Activated T-cell treated with anti-CD3 and anti-CD28 coated beads, Interleukin-2, amount 50 U/mL, for 4 hours (primary cell): ENCODE measurements at regions not wholly inside any gene's neighbourhood (a gene's known extent, or its start where the extent isn't known, plus 50 kb on each side); places are given as distances from the start of the nearest gene placed in this dataset.
"Not testable (repeated sequence)": the region's sequence is repeated elsewhere in the genome, so short reads cannot be mapped to it uniquely, and the experiment has no call there.

Experiments
- ATAC-seq, 2 donors: fragments of 200-7000 bp; cut with Tn5 transposase; one replicate each; pipeline ENCODE4 v1.10.0; 2021
- DNase-seq: peaks from one replicate; pipeline ENCODE4 v3.0.0-alpha.2; 2020
- H3K27me3 Mint-ChIP-seq: one replicate; pipeline ENCODE4 v1.8.0; 2021; ENCODE audit warnings: low read depth, mixed read lengths
- H3K36me3 Mint-ChIP-seq: one replicate; pipeline ENCODE4 v1.8.0; 2022; ENCODE audit warnings: mixed read lengths; ENCODE audit not compliant: insufficient read depth
- H3K4me1 Mint-ChIP-seq: one replicate; pipeline ENCODE4 v1.8.0; 2021; ENCODE audit warnings: low read depth, mixed read lengths
- H3K4me3 Mint-ChIP-seq: one replicate; pipeline ENCODE4 v1.8.0; 2021; ENCODE audit warnings: mild to moderate bottlenecking, moderate library complexity, mixed read lengths
- H3K9me3 Mint-ChIP-seq: one replicate; pipeline ENCODE4 v1.8.0; 2021; ENCODE audit warnings: mixed read lengths

DNA sequence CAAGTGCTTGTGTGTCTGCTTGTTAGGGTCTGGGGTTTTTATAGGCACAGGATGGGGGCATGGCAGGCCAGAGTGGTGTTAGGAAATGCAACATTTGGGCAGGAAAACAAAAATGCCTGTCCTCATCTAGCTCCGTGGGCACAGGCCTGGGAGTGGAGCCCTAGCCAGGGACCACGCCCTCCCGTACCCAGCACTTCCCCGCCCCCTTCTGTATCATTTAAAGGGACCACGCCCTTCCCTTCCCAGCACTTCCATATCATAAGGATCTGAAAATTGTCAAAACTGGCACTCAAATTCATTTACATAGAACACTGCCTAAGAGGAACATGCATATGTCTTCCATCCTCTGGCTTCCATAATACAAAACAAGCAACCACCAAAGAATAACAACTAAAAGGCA is 185.8 kb downstream of the B3GLCT start:
- no peaks in the 10 kb centered on the region for H3K36me3 Mint-ChIP-seq

DNA sequence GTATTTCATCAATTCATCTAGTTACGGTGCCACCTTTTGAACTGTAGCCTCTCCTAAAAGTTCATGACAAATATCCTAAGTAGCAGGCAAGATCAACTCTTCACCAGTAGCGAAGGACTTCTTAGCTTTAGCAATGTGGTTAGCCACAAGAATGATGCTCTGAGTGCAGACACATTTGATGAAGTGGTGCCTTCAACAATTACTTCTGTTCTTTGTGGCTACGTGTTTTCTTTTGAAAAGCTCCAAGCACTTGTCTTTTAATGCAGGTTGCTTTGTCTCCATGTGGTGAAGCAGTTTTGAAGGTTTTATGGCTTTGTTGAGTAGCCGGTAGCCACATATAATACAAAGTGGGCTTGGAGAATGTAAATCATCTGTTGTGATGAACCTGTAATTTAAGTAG is 194.7 kb downstream of the B3GLCT start:
- Mint-ChIP-seq H3K4me1 (no peaks in the 10 kb centered on the region), H3K4me3 (no peak overlapping the region), H3K36me3 (no peaks in the 10 kb centered on the region), H3K27me3 (peaks cover 2% of the 10 kb centered on the region), H3K9me3 (peaks cover 11% of the 10 kb centered on the region)
- DNase-seq (no peak), ATAC-seq (no peak)

More for the DNA sequence above, 185.8 kb downstream of the B3GLCT start:
- Mint-ChIP-seq H3K27me3 (peaks cover 2% of the 10 kb centered on the region), H3K4me3 (no peak overlapping the region), H3K9me3 (no peaks in the 10 kb centered on the region), H3K4me1 (no peaks in the 10 kb centered on the region)
- ATAC-seq (no peak), DNase-seq (no peak)

DNA sequence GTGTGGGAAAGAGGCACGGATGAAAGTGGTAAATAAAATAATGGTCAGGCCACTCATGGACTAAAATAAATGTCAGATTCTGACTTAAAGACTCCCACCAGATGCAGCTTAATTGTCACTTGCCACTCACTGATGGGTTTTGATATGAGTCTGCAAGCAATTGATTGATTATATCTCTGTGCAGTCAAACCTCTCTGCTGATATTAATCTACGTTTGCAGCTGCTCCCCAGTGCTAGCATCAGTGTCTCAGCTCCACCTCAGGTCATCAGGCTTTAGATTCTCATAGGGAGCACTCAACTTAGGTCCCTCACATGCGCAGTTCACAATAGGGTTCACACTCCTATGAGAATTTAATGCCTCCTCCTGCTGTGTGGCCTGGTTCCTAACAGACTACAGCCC is 195.3 kb downstream of the B3GLCT start:
- Mint-ChIP-seq H3K27me3 (peaks cover 2% of the 10 kb centered on the region), H3K4me1 (no peaks in the 10 kb centered on the region)
- ATAC-seq = no peak

DNA sequence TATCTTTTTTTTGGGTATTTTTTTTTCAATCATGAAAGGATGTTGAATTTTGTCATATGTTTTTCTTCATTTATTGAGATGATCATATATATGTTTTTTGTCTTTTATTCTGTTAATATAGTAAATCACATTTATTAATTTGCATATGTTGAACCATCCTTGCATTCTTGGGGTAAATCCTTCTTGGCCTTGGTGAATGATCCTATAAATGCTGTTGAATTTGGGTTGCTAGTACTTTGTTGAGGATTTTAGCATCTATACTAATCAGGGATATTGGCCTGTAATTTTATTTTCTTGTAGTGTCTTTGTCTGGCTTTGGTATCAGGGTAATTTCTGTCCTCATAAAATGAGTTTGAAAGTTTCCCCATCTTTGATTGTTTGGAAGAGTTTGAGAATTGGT is 199.9 kb downstream of the B3GLCT start:
- Mint-ChIP-seq H3K36me3 (no peaks in the 10 kb centered on the region), H3K9me3 (peaks cover 26% of the 10 kb centered on the region), H3K4me3 (no peak overlapping the region), H3K4me1 (no peaks in the 10 kb centered on the region), H3K27me3 (no peaks in the 10 kb centered on the region)
- DNase-seq (no peak), ATAC-seq (no peak)

More for the DNA sequence above, 195.3 kb downstream of the B3GLCT start:
- no peak overlapping the region for H3K4me3 Mint-ChIP-seq
- no peak for DNase-seq
- peaks cover 17% of the 10 kb centered on the region for H3K9me3 Mint-ChIP-seq
- no peaks in the 10 kb centered on the region for H3K36me3 Mint-ChIP-seq

DNA sequence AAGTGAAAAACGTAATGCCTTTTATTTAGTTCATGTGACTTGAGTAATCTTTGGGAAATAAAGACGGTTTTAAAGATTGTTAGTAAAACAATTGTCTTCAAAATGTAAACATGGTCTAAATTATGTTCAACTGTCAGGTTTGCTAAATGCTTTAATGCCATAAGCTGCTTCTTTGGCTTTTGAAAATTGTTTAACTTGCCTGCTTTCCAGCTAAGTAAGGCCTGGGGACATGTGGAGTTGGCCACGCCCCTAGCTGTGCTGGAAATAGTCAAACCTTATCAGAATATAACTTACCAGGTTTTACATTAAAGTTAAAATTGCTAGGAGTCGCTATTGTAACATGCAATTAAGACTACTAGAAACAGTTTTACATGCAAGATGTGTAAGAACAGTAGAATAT is 203.9 kb downstream of the B3GLCT start:
- H3K4me1 Mint-ChIP-seq, H3K4me3 Mint-ChIP-seq, ATAC-seq: not testable (repeated sequence)

DNA sequence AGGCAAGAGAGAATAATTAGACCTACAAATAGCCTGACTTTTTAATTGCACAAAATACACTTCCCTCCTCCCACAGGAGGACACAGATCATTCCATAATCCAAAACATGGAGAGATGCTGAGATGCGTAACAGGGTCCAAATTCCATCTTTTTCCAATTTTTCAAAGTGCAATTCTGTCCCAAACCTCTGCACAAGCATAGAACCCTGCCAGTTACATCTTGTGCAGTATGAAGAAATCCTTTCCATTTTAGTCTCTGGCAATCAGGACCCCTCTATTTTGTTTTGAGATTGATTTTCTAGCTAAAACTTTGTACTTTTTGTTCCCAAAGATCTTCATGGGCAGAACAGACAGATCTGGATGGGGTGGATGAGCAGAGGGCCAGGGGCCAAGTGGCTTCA is 209.2 kb downstream of the B3GLCT start:
- Mint-ChIP-seq H3K4me1 (no peaks in the 10 kb centered on the region), H3K9me3 (no peaks in the 10 kb centered on the region), H3K27me3 (no peaks in the 10 kb centered on the region), H3K36me3 (no peaks in the 10 kb centered on the region), H3K4me3 (no peak overlapping the region)
- ATAC-seq (no peak), DNase-seq (no peak)

More for the DNA sequence above, 203.9 kb downstream of the B3GLCT start:
- H3K36me3 Mint-ChIP-seq, DNase-seq, H3K27me3 Mint-ChIP-seq: not testable (repeated sequence)
- H3K9me3 Mint-ChIP-seq = peaks cover 23% of the 10 kb centered on the region

DNA sequence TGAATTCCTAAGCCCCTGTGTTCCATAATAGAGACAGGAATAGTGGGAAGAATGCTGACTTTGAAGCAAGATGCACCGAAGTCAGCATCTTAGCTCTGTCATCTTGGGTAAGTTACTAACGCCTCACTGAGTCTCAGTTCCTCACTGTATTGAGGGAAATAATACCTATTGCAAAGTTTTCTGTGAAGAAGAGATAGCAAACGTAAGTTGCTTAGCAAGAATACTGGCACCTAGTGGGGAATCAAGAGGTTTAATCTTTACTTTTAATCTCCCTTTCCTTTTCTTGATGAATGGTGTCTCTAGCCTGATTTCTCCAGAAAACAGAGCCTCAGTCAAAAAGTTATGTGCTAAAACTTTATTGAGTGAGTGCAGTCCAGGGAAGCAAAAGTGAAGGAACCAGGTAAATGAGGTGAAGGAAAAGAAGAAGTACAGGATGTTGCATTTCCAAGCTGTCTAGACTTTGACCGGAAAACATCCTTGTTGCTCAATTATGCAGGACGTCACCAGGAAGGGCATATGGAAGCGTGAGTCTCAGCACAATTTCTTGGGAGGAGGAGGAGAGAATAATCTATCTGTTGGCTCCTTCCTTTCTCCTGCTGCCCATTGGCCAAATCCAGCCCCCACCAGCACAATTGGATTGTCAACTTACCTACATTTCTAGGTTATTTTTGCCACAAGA is 210.0 kb downstream of the B3GLCT start:
- DNase-seq (no peak), ATAC-seq (no peak)
- Mint-ChIP-seq H3K27me3 (no peaks in the 10 kb centered on the region), H3K4me1 (no peaks in the 10 kb centered on the region), H3K4me3 (no peak overlapping the region), H3K36me3 (no peaks in the 10 kb centered on the region), H3K9me3 (no peaks in the 10 kb centered on the region)

DNA sequence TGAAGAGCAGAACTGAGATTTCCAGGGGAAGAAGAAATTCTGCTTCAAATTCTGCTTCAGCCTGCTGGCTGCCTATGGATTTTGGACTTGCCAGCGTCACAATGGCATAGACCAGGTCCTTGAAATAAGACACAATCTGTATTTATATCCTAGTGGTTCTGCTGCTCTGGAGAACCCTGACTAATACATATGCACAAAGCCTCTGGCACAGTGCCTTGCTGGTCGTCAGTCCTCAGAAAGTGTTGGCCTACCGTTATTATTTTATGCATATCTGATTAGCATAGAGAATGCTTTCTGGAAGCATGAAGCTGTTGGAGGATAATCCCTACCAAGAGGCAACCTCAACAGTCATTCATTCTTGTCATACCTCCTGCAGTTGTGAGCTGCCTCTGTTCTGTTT is 213.7 kb downstream of the B3GLCT start:
- Mint-ChIP-seq H3K36me3 (no peaks in the 10 kb centered on the region), H3K4me1 (no peaks in the 10 kb centered on the region), H3K27me3 (no peaks in the 10 kb centered on the region), H3K4me3 (no peak overlapping the region), H3K9me3 (no peaks in the 10 kb centered on the region)
- DNase-seq (no peak), ATAC-seq (no peak)

DNA sequence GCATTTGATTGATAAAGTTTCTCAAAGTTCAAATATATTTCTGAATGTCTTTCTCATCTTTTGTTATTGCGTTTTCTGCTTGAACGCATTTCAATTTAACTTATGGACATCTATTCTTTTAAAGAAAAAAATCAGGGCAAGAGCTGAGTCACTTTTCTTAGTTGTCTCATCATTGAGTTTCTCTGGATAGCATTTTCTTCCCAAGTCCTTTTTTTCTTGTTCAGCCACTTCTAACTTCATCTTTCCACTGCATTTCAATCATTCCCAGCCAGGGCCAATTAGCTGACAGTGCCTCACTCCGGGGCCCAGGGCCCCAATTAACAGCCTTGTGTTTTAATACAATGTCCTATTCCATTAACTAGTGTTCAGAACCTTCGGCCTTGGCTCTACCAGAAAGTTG is 216.3 kb downstream of the B3GLCT start:
- no peak for DNase-seq
- Mint-ChIP-seq H3K36me3 (no peaks in the 10 kb centered on the region), H3K9me3 (no peaks in the 10 kb centered on the region), H3K4me3 (no peak overlapping the region), H3K4me1 (no peaks in the 10 kb centered on the region), H3K27me3 (peaks cover 8% of the 10 kb centered on the region)
- no peak for ATAC-seq

DNA sequence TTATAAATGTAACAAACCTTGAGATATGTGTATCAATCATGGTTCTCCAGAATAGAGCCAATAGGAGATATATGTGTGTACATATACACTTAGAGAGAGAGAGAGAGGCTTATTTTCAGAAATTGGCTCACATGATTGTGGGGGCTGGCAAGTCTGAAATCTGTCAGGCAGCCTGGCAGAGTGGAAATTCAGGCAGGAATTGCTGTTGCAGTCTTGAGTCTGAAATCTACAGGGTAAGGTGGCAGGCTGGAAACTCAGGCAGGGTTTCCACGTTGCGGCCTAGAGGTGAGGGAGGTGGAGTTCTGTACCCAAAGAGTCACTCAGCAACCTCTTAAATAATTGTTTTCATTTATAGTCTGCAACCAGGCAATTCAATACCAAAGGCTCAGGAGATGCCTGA is 218.4 kb downstream of the B3GLCT start:
- no peak for DNase-seq
- Mint-ChIP-seq H3K4me3 (no peak overlapping the region), H3K27me3 (peaks cover 17% of the 10 kb centered on the region), H3K36me3 (no peaks in the 10 kb centered on the region), H3K9me3 (no peaks in the 10 kb centered on the region), H3K4me1 (no peaks in the 10 kb centered on the region)
- ATAC-seq = no peak

DNA sequence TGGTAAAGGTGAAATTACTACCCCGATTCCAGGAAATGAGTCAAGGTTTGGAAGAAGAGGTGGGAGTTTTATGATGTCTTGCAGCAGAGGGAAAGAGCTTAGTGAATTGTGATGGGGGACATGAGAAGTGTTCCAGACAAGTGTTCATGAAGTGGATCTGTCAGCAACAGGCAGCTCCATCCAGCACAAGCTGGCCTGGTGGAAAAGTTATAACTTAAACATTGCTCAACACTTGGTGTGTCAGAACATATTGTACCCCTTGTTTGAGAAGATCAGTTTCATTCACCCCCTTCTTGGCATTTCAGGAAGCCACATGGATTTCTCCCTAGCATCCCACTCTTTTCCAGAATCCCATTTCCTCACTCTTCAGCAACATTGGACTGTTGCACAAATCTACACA is 222.0 kb downstream of the B3GLCT start:
- H3K4me3 Mint-ChIP-seq = no peak overlapping the region
- DNase-seq = no peak
- no peaks in the 10 kb centered on the region for H3K4me1 Mint-ChIP-seq
- H3K36me3 Mint-ChIP-seq = no peaks in the 10 kb centered on the region
- no peaks in the 10 kb centered on the region for H3K9me3 Mint-ChIP-seq
- ATAC-seq = no peak
- peaks cover 19% of the 10 kb centered on the region for H3K27me3 Mint-ChIP-seq

DNA sequence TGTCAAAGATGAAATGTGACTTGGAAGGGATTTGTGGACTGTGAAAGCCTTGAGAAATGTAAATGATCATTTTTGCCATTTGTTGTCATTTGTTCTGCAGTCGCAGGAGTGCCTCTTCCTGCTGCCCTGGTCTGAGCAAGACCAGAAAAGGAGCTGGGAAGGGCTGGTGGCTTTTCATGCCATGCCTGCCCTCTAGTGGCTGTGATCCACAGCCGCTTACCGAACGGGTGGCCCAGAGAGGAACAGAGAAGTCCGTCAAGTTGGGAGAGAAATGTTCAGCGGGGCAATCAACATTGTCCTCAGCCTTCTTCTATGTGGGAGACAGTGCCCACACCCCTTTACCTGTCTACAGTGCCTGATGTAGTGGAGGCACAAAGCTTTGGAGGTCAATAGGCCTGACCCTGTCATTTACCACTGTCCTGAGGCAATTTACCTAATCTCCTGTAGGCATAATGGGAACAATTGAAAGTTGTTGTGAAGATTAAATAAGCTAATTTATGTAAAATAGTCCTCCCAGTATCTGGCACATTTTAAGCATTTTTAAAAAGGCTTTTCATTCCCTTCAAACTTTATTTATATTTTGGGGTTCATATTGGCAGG is 224.5 kb downstream of the B3GLCT start:
- peak; percentile 16 for DNase-seq
- Mint-ChIP-seq H3K27me3 (peaks cover 15% of the 10 kb centered on the region), H3K9me3 (no peaks in the 10 kb centered on the region), H3K4me3 (no peak overlapping the region), H3K4me1 (no peaks in the 10 kb centered on the region), H3K36me3 (no peaks in the 10 kb centered on the region)
- peak; percentile 70 to 76 for ATAC-seq

DNA sequence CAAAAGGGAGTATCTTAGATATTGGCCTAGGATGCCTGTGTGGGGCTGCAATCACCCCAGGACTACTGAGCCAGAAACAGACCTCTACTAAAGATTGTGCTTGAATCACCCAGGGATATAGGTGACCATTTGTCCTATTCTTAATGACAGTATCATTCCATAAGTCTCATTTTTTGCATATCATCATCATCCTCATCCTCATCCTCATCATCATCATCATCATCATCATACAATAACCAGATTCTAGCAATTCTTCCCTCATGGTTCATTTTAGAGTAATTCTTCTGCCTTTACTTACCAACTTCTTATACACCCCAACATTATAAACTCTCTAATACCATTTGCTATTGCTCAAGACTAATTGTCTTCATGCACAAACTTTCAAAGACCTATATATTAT is 226.6 kb downstream of the B3GLCT start:
- H3K36me3 Mint-ChIP-seq = no peaks in the 10 kb centered on the region
- ATAC-seq (no peak), DNase-seq (no peak)
- peaks cover 16% of the 10 kb centered on the region for H3K27me3 Mint-ChIP-seq
- H3K4me1 Mint-ChIP-seq = no peaks in the 10 kb centered on the region
- H3K4me3 Mint-ChIP-seq = no peak overlapping the region
- H3K9me3 Mint-ChIP-seq = no peaks in the 10 kb centered on the region

DNA sequence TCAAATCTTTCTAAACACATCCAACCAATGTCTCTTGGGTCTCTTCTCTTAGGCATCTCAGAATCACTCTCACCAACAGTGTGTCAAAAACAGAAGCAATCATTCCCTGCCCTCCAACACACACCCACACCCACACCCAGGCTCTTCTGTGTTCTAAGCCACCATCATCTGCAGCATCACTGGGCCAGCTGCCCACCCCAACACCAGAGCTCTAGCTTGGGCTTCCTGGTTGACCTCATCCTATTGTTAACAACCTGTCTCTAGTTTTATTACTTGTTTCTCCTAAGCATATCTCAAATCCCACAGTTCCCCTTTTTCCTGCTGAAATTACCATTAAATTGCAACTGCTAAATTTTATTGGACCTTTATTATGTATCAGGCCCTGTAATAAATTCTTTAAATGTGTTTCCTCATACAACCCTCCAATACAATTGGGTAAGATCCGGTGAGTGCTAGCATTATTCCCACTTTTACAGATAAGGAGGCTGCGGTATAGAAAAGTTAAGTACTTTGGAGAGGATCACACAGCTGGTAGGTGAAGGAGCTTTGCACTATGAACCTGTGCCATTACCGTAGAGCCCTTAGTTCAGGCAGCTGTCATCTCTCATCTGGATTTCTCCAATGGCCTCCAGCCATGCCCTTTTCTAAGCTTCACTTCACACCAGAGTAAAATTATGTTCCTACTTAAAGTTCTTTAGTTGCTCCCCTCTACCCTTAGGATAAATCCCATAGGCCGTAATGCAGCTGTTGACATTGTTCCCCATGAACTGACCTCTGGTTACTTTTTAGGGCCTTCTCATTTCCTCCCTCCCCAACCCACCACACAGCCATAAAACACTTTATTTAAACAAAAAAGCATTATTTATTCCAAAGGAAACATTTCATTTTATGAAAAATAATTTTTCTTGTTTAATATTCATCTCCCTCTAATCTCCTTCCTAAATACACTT is 227.7 kb downstream of the B3GLCT start:
- DNase-seq = no peak
- Mint-ChIP-seq H3K4me3 (no peak overlapping the region), H3K4me1 (no peaks in the 10 kb centered on the region), H3K36me3 (no peaks in the 10 kb centered on the region), H3K9me3 (no peaks in the 10 kb centered on the region), H3K27me3 (peaks cover 11% of the 10 kb centered on the region)
- no peak for ATAC-seq
